ENCODE measurements at regions not wholly inside any gene's neighbourhood (a gene's known extent, or its start where the extent isn't known, plus 50 kb on each side); places are given as distances from the start of the nearest gene placed in this dataset.

DNA sequence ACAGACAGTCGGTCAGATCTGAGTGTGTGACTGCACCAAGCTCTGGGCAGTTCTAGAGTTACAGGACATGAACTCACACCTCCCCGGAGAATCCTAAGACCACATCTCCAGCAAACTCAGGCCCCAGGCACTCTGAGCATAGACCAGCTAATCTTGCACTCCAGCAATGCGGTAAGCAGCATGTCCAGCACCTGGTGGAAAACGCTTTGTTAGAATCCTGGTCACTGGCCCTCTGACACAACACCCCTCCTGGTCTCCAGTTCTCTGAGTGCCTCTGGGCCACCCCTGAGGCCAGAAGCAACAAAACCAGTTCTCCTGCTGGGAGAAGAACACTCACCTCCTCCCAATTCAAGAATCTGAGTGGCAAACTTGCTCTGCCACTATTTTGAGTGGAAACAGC, 82.7 kb upstream of the TMEM45B start:
- Histone ChIP-seq H3K9ac (ENCODE audit: low read length) (no peak overlapping the region), H3K9me3 (ENCODE audit: control insufficient read depth, low read length) (no peaks in the 10 kb centered on the region), H3K4me1 (ENCODE audit: control insufficient read depth, insufficient read depth, low read length) (no peaks in the 10 kb centered on the region), H3K4me3 (ENCODE audit: low read length) (no peak overlapping the region), H3K27me3 (replicated peaks; ENCODE audit: control insufficient read depth, insufficient read depth, low read length) (peaks cover 14% of the 10 kb centered on the region), H3K36me3 (ENCODE audit: control insufficient read depth, insufficient read depth, low read length, severe bottlenecking) (no peaks in the 10 kb centered on the region)
- no peak for DNase-seq (ENCODE audit: low read depth)

GRCh38 chr11:129733384-129733783, 82.3 kb upstream of the TMEM45B start:
- DNase-seq (ENCODE audit: low read depth), result no peak
- no peaks in the 10 kb centered on the region for H3K36me3 ChIP-seq (ENCODE audit: control insufficient read depth, insufficient read depth, low read length, severe bottlenecking)
- peaks cover 14% of the 10 kb centered on the region for H3K27me3 ChIP-seq (replicated peaks; ENCODE audit: control insufficient read depth, insufficient read depth, low read length)
- no peaks in the 10 kb centered on the region for H3K4me1 ChIP-seq (ENCODE audit: control insufficient read depth, insufficient read depth, low read length)
- H3K4me3 ChIP-seq (ENCODE audit: low read length), result no peak overlapping the region
- no peaks in the 10 kb centered on the region for H3K9me3 ChIP-seq (ENCODE audit: control insufficient read depth, low read length)
- no peak overlapping the region for H3K9ac ChIP-seq (ENCODE audit: low read length)

DNA sequence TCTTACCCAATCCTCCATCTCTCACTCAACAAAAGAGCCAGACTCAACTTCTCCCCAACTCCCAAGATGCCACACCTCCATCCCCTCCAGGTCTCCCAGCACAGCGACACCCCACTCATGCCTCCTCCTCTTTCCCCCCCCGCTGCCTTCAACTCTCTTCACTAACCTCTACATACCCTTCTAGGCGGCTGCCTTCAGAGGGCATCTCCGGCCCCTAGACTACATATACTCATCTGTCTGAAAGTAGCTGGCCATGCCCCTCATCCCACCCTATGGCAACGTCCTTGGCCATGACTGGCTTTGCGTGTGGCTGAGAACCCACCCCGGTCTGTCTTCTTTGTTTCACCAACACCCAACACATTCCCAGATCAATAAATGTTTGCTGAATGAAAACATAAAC, 81.7 kb upstream of the TMEM45B start:
- no peaks in the 10 kb centered on the region for H3K4me1 ChIP-seq (ENCODE audit: control insufficient read depth, insufficient read depth, low read length)
- H3K27me3 ChIP-seq (replicated peaks; ENCODE audit: control insufficient read depth, insufficient read depth, low read length), result peaks cover 14% of the 10 kb centered on the region
- no peak overlapping the region for H3K9ac ChIP-seq (ENCODE audit: low read length)
- no peak for DNase-seq (ENCODE audit: low read depth)
- H3K4me3 ChIP-seq (ENCODE audit: low read length), result no peak overlapping the region
- H3K9me3 ChIP-seq (ENCODE audit: control insufficient read depth, low read length), result no peaks in the 10 kb centered on the region
- no peaks in the 10 kb centered on the region for H3K36me3 ChIP-seq (ENCODE audit: control insufficient read depth, insufficient read depth, low read length, severe bottlenecking)

DNA sequence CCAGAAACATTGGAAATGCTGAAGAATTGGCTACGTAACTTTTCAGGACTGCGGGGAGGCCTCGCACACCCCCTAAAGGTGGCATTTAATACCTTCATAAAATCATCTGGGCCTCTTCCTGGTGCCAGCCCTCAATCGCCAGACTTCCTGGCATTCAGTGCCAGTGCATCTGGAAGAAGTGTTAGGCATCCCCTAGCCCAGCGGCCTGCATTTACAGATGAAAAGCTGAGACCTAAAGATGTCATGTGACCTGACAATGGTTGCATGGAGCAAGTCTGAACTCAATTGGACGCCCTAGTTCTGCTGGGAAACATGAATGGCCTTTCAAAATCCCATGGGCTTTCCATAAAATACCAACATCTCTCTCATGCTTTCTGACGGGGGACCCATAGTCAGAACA, 81.0 kb upstream of the TMEM45B start:
- H3K36me3 ChIP-seq (ENCODE audit: control insufficient read depth, insufficient read depth, low read length, severe bottlenecking), result no peaks in the 10 kb centered on the region
- no peak overlapping the region for H3K9ac ChIP-seq (ENCODE audit: low read length)
- peaks cover 12% of the 10 kb centered on the region for H3K27me3 ChIP-seq (replicated peaks; ENCODE audit: control insufficient read depth, insufficient read depth, low read length)
- no peak for DNase-seq (ENCODE audit: low read depth)
- H3K4me1 ChIP-seq (ENCODE audit: control insufficient read depth, insufficient read depth, low read length), result no peaks in the 10 kb centered on the region
- H3K4me3 ChIP-seq (ENCODE audit: low read length), result no peak overlapping the region
- no peaks in the 10 kb centered on the region for H3K9me3 ChIP-seq (ENCODE audit: control insufficient read depth, low read length)

DNA sequence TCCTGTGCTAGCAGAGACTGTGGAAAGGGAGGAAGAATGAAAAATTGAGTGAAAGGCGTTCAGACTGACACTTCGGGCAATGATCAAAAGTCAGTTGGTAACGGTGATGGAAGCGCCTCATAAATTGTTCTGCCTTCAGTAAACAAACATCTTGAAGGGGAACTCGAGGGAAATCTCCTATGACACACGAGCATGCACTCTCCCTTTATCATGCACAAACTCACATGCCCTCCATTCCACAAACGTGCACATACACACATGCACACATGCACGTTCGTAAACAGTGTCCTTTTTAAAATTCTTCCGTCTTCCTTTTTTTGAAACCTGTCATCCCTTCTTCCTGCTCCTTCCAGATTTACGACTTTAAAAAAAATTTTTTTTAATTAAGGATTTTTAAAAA, 77.8 kb upstream of the TMEM45B start:
- no peaks in the 10 kb centered on the region for H3K4me1 ChIP-seq (ENCODE audit: control insufficient read depth, insufficient read depth, low read length)
- H3K36me3 ChIP-seq (ENCODE audit: control insufficient read depth, insufficient read depth, low read length, severe bottlenecking), result no peaks in the 10 kb centered on the region
- H3K9ac ChIP-seq (ENCODE audit: low read length), result no peak overlapping the region
- no peaks in the 10 kb centered on the region for H3K9me3 ChIP-seq (ENCODE audit: control insufficient read depth, low read length)
- no peak for DNase-seq (ENCODE audit: low read depth)
- peaks cover 10% of the 10 kb centered on the region for H3K27me3 ChIP-seq (replicated peaks; ENCODE audit: control insufficient read depth, insufficient read depth, low read length)
- H3K4me3 ChIP-seq (ENCODE audit: low read length), result no peak overlapping the region

- peaks cover 10% of the 10 kb centered on the region for H3K27me3 ChIP-seq (replicated peaks; ENCODE audit: control insufficient read depth, insufficient read depth, low read length)
- H3K36me3 ChIP-seq (ENCODE audit: control insufficient read depth, insufficient read depth, low read length, severe bottlenecking), result no peaks in the 10 kb centered on the region
- no peak overlapping the region for H3K9ac ChIP-seq (ENCODE audit: low read length)
- H3K4me3 ChIP-seq (ENCODE audit: low read length), result no peak overlapping the region
- H3K4me1 ChIP-seq (ENCODE audit: control insufficient read depth, insufficient read depth, low read length), result no peaks in the 10 kb centered on the region
- no peaks in the 10 kb centered on the region for H3K9me3 ChIP-seq (ENCODE audit: control insufficient read depth, low read length)
- DNase-seq (ENCODE audit: low read depth), result no peak
Observed at GRCh38 chr11:129738242-129738641, 77.4 kb upstream of the TMEM45B start.

GRCh38 chr11:129739339-129739738, 76.3 kb upstream of the TMEM45B start:
- Histone ChIP-seq H3K27me3 (replicated peaks; ENCODE audit: control insufficient read depth, insufficient read depth, low read length) (peaks cover 16% of the 10 kb centered on the region), H3K36me3 (ENCODE audit: control insufficient read depth, insufficient read depth, low read length, severe bottlenecking) (no peaks in the 10 kb centered on the region), H3K9ac (ENCODE audit: low read length) (no peak overlapping the region), H3K9me3 (ENCODE audit: control insufficient read depth, low read length) (no peaks in the 10 kb centered on the region), H3K4me3 (ENCODE audit: low read length) (no peak overlapping the region), H3K4me1 (ENCODE audit: control insufficient read depth, insufficient read depth, low read length) (no peaks in the 10 kb centered on the region)
- no peak for DNase-seq (ENCODE audit: low read depth)

- Histone ChIP-seq H3K27me3 (replicated peaks; ENCODE audit: control insufficient read depth, insufficient read depth, low read length) (peaks cover 19% of the 10 kb centered on the region), H3K36me3 (ENCODE audit: control insufficient read depth, insufficient read depth, low read length, severe bottlenecking) (no peaks in the 10 kb centered on the region), H3K4me3 (ENCODE audit: low read length) (no peak overlapping the region), H3K9ac (ENCODE audit: low read length) (no peak overlapping the region), H3K9me3 (ENCODE audit: control insufficient read depth, low read length) (no peaks in the 10 kb centered on the region), H3K4me1 (ENCODE audit: control insufficient read depth, insufficient read depth, low read length) (no peaks in the 10 kb centered on the region)
- DNase-seq (ENCODE audit: low read depth), result no peak
Observed at GRCh38 chr11:129740125-129740719, 75.4 kb upstream of the TMEM45B start.

- Histone ChIP-seq H3K9me3 (ENCODE audit: control insufficient read depth, low read length) (no peaks in the 10 kb centered on the region), H3K4me3 (ENCODE audit: low read length) (no peak overlapping the region)
- DNase-seq (ENCODE audit: low read depth), result peak; percentile 24
Observed at GRCh38 chr11:129743112-129743815, 72.4 kb upstream of the TMEM45B start.

DNA sequence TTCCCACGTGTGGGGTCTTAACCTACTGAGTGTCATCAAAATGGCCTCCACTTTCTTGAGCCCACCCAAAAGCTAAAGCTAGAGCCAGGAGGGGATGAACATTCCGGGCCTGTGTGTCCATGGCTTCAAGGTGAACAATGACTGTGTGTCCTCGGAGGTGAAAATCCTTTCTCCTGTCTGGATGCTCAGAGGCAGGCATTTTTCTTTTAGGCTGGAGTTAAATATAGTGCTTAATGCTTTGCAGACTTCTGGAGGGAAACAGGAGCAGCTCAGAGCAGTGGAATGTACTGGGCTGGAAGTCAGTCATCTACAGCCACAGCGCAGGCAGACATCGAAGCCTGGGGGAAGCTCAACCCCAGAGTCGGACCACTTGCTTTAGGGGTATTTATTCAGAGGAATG, 68.6 kb upstream of the TMEM45B start:
- DNase-seq (ENCODE audit: low read depth), result no peak
- no peaks in the 10 kb centered on the region for H3K4me1 ChIP-seq (ENCODE audit: control insufficient read depth, insufficient read depth, low read length)
- no peaks in the 10 kb centered on the region for H3K9me3 ChIP-seq (ENCODE audit: control insufficient read depth, low read length)
- no peaks in the 10 kb centered on the region for H3K36me3 ChIP-seq (ENCODE audit: control insufficient read depth, insufficient read depth, low read length, severe bottlenecking)
- H3K27me3 ChIP-seq (replicated peaks; ENCODE audit: control insufficient read depth, insufficient read depth, low read length), result peaks cover 45% of the 10 kb centered on the region
- H3K4me3 ChIP-seq (ENCODE audit: low read length), result no peak overlapping the region
- H3K9ac ChIP-seq (ENCODE audit: low read length), result no peak overlapping the region

More at GRCh38 chr11:129743112-129743815, 72.4 kb upstream of the TMEM45B start:
- H3K4me1 ChIP-seq (ENCODE audit: control insufficient read depth, insufficient read depth, low read length), result no peaks in the 10 kb centered on the region
- H3K27me3 ChIP-seq (replicated peaks; ENCODE audit: control insufficient read depth, insufficient read depth, low read length), result peaks cover 25% of the 10 kb centered on the region
- H3K9ac ChIP-seq (ENCODE audit: low read length), result no peak overlapping the region
- H3K36me3 ChIP-seq (ENCODE audit: control insufficient read depth, insufficient read depth, low read length, severe bottlenecking), result no peaks in the 10 kb centered on the region

GRCh38 chr11:129749141-129749540, 66.5 kb upstream of the TMEM45B start:
- Histone ChIP-seq H3K4me3 (ENCODE audit: low read length) (no peak overlapping the region), H3K36me3 (ENCODE audit: control insufficient read depth, insufficient read depth, low read length, severe bottlenecking) (no peaks in the 10 kb centered on the region), H3K4me1 (ENCODE audit: control insufficient read depth, insufficient read depth, low read length) (no peaks in the 10 kb centered on the region), H3K9me3 (ENCODE audit: control insufficient read depth, low read length) (no peaks in the 10 kb centered on the region), H3K9ac (ENCODE audit: low read length) (no peak overlapping the region), H3K27me3 (replicated peaks; ENCODE audit: control insufficient read depth, insufficient read depth, low read length) (peaks cover 39% of the 10 kb centered on the region)
- DNase-seq (ENCODE audit: low read depth), result no peak
